PC-3 (cell line): ENCODE measurements at regions not wholly inside any gene's neighbourhood (a gene's known extent, or its start where the extent isn't known, plus 50 kb on each side); places are given as distances from the start of the nearest gene placed in this dataset.

ENCODE experiments used
- EZH2 ChIP-seq: fragments of 300-600 bp; sonication (generic); IDR thresholded peaks from one replicate; pipeline ENCODE4 v1.6.1; 2017; ENCODE audit warnings: antibody characterized with exemption, mild to moderate bottlenecking, low read length; ENCODE audit not compliant: unreplicated experiment
- EZH2phosphoT487 ChIP-seq: fragments of 300-600 bp; sonication (generic); IDR thresholded peaks from 2 replicates; pipeline ENCODE4 v1.6.1; 2018; ENCODE audit warnings: mild to moderate bottlenecking, antibody characterized with exemption, low read length, borderline replicate concordance
- TF ChIP-seq, protein P1 (sequence below): fragments of 300-600 bp; sonication (generic); conservative IDR thresholded peaks from 2 replicates; pipeline ENCODE4 v1.5.1; 2017; ENCODE audit warnings: antibody characterized with exemption, low read depth, mild to moderate bottlenecking, low read length

DNA sequence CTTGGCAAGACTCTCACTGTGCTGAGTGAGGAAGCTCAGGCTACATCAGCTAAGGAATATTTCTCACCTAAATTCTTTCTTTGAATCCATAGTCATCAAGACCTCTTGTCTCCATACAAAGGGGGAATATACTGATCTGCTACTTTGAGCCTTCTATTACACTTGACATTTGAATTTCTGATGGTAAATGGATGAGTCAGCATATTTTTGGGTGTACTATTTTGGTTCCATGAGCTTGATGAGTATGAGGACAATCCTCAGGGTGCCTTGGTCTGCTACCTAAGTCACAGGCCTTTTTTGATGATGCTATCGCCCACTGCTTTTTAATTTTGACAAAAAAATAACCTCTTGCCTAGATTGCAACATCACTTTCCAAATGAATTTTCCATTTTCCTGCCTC lies 415.7 kb downstream of the PPP1R2C start:
- TF ChIP-seq EZH2 (no peak), EZH2phosphoT487 (no peak)
- TF ChIP-seq, protein P1, sequence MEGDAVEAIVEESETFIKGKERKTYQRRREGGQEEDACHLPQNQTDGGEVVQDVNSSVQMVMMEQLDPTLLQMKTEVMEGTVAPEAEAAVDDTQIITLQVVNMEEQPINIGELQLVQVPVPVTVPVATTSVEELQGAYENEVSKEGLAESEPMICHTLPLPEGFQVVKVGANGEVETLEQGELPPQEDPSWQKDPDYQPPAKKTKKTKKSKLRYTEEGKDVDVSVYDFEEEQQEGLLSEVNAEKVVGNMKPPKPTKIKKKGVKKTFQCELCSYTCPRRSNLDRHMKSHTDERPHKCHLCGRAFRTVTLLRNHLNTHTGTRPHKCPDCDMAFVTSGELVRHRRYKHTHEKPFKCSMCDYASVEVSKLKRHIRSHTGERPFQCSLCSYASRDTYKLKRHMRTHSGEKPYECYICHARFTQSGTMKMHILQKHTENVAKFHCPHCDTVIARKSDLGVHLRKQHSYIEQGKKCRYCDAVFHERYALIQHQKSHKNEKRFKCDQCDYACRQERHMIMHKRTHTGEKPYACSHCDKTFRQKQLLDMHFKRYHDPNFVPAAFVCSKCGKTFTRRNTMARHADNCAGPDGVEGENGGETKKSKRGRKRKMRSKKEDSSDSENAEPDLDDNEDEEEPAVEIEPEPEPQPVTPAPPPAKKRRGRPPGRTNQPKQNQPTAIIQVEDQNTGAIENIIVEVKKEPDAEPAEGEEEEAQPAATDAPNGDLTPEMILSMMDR: no peak
